Effector memory CD8-positive, alpha-beta T cell (primary cell): ENCODE measurements at regions not wholly inside any gene's neighbourhood (a gene's known extent, or its start where the extent isn't known, plus 50 kb on each side); places are given as distances from the start of the nearest gene placed in this dataset.

Source experiments
- ATAC-seq: fragments of 150-1000 bp; cut with Tn5 transposase; replicated peaks from 2 replicates; pipeline ENCODE4 v1.10.0; 2021; ENCODE audit warnings: mild to moderate bottlenecking, moderate library complexity
- DNase-seq, 3 experiments: peaks; one replicate each; pipeline ENCODE4 v3.0.0; 2021
- H3K27ac Mint-ChIP-seq, 2 donors: one replicate each; pipeline ENCODE4 v1.8.0; 2022; ENCODE audit warnings: mild to moderate bottlenecking in 2 of 2, mixed read lengths in 2 of 2, moderate library complexity in 2 of 2
- H3K27me3 Mint-ChIP-seq, 2 donors: one replicate each; pipeline ENCODE4 v1.8.0; 2022; ENCODE audit warnings: mixed read lengths in 2 of 2
- H3K36me3 Mint-ChIP-seq: one replicate; pipeline ENCODE4 v1.8.0; 2022; ENCODE audit warnings: mild to moderate bottlenecking, moderate library complexity, mixed read lengths; ENCODE audit not compliant: insufficient read depth
- H3K4me1 Mint-ChIP-seq, 2 donors: one replicate each; pipeline ENCODE4 v1.8.0; 2022; ENCODE audit warnings: low read depth in 2 of 2, mixed read lengths in 2 of 2
- H3K4me3 Mint-ChIP-seq, 2 donors: one replicate each; pipeline ENCODE4 v1.8.0; 2022; ENCODE audit warnings: mild to moderate bottlenecking in 2 of 2, mixed read lengths in 2 of 2, moderate library complexity in 2 of 2
- H3K9me3 Mint-ChIP-seq, 2 donors: one replicate each; pipeline ENCODE4 v1.8.0; 2022; ENCODE audit warnings: mixed read lengths in 2 of 2

- Mint-ChIP-seq H3K27me3 (peaks cover 17 to 23% of the 10 kb centered on the region in 2 donors), H3K9me3 (peaks cover 0 to 2% of the 10 kb centered on the region in 2 donors), H3K36me3 (peaks cover 7% of the 10 kb centered on the region), H3K4me1 (no peaks in the 10 kb centered on the region), H3K27ac (no peak overlapping the region), H3K4me3 (no peak overlapping the region)
- DNase-seq (no peak), ATAC-seq (no peak)
Measured at GRCh38 chr20:60453388-60454246, 495.4 kb downstream of the CDH26 start.

- H3K27me3 Mint-ChIP-seq, result peaks cover 17 to 23% of the 10 kb centered on the region in 2 donors
- no peak overlapping the region for H3K4me3 Mint-ChIP-seq
- no peaks in the 10 kb centered on the region for H3K4me1 Mint-ChIP-seq
- H3K9me3 Mint-ChIP-seq, result peaks cover 0 to 2% of the 10 kb centered on the region in 2 donors
- H3K36me3 Mint-ChIP-seq, result peaks cover 3% of the 10 kb centered on the region
- no peak for ATAC-seq
- DNase-seq, result no peak
- no peak overlapping the region for H3K27ac Mint-ChIP-seq
Measured at GRCh38 chr20:60454491-60454890, 496.3 kb downstream of the CDH26 start.

GRCh38 chr20:60455272-60455671 is 497.0 kb downstream of the CDH26 start:
- DNase-seq (no peak), ATAC-seq (no peak)
- Mint-ChIP-seq H3K9me3 (peaks cover 0 to 2% of the 10 kb centered on the region in 2 donors), H3K4me3 (no peak overlapping the region), H3K4me1 (no peaks in the 10 kb centered on the region), H3K27me3 (peaks cover 17 to 30% of the 10 kb centered on the region in 2 donors), H3K27ac (no peak overlapping the region), H3K36me3 (peaks cover 3% of the 10 kb centered on the region)

- Mint-ChIP-seq H3K4me3 (no peak overlapping the region), H3K36me3 (peaks cover 3% of the 10 kb centered on the region)
Measured at GRCh38 chr20:60459212-60459611, 501.0 kb downstream of the CDH26 start.

GRCh38 chr20:60461993-60462392 is 503.8 kb downstream of the CDH26 start:
- H3K9me3 Mint-ChIP-seq, result peaks cover 0 to 2% of the 10 kb centered on the region in 2 donors
- H3K4me1 Mint-ChIP-seq, result no peaks in the 10 kb centered on the region

More at GRCh38 chr20:60459212-60459611, 501.0 kb downstream of the CDH26 start:
- H3K27ac Mint-ChIP-seq, result no peak overlapping the region
- peaks cover 0 to 2% of the 10 kb centered on the region in 2 donors for H3K9me3 Mint-ChIP-seq
- no peaks in the 10 kb centered on the region for H3K4me1 Mint-ChIP-seq
- no peak for ATAC-seq
- DNase-seq, result no peak
- peaks cover 10 to 39% of the 10 kb centered on the region in 2 donors for H3K27me3 Mint-ChIP-seq

GRCh38 chr20:60463798-60464197 is 505.6 kb downstream of the CDH26 start:
- DNase-seq (no peak), ATAC-seq (no peak)
- H3K4me1 Mint-ChIP-seq, result no peaks in the 10 kb centered on the region
- H3K36me3 Mint-ChIP-seq, result no peaks in the 10 kb centered on the region
- H3K27me3 Mint-ChIP-seq, result peaks cover 0 to 26% of the 10 kb centered on the region in 2 donors
- no peaks in the 10 kb centered on the region for H3K9me3 Mint-ChIP-seq
- no peak overlapping the region for H3K4me3 Mint-ChIP-seq
- H3K27ac Mint-ChIP-seq, result no peak overlapping the region

More at GRCh38 chr20:60461993-60462392, 503.8 kb downstream of the CDH26 start:
- Mint-ChIP-seq H3K36me3 (no peaks in the 10 kb centered on the region), H3K27ac (no peak overlapping the region), H3K4me3 (no peak overlapping the region), H3K27me3 (peaks cover 10 to 40% of the 10 kb centered on the region in 2 donors)
- DNase-seq (no peak), ATAC-seq (no peak)

- ATAC-seq (no peak), DNase-seq (no peak)
- Mint-ChIP-seq H3K27me3 (peaks cover 0 to 18% of the 10 kb centered on the region in 2 donors), H3K4me1 (no peaks in the 10 kb centered on the region), H3K36me3 (no peaks in the 10 kb centered on the region), H3K4me3 (no peak overlapping the region), H3K9me3 (no peaks in the 10 kb centered on the region), H3K27ac (no peak overlapping the region)
Measured at GRCh38 chr20:60465439-60465838, 507.2 kb downstream of the CDH26 start.

GRCh38 chr20:60465993-60466686 is 507.9 kb downstream of the CDH26 start:
- Mint-ChIP-seq H3K36me3 (no peaks in the 10 kb centered on the region), H3K27ac (no peak overlapping the region), H3K4me3 (no peak overlapping the region), H3K9me3 (no peaks in the 10 kb centered on the region), H3K27me3 (peaks cover 0 to 18% of the 10 kb centered on the region in 2 donors), H3K4me1 (no peaks in the 10 kb centered on the region)
- DNase-seq (no peak), ATAC-seq (no peak)

- no peak overlapping the region for H3K27ac Mint-ChIP-seq
- DNase-seq (no peak), ATAC-seq (no peak)
- H3K4me3 Mint-ChIP-seq, result no peak overlapping the region
- H3K4me1 Mint-ChIP-seq, result no peaks in the 10 kb centered on the region
- no peaks in the 10 kb centered on the region for H3K9me3 Mint-ChIP-seq
- no peaks in the 10 kb centered on the region for H3K36me3 Mint-ChIP-seq
- peaks cover 0 to 18% of the 10 kb centered on the region in 2 donors for H3K27me3 Mint-ChIP-seq
Measured at GRCh38 chr20:60466687-60467022, 508.4 kb downstream of the CDH26 start.

GRCh38 chr20:60467078-60467477 is 508.9 kb downstream of the CDH26 start:
- ATAC-seq, result no peak
- H3K27me3 Mint-ChIP-seq, result peaks cover 0 to 22% of the 10 kb centered on the region in 2 donors
- no peaks in the 10 kb centered on the region for H3K36me3 Mint-ChIP-seq
- no peaks in the 10 kb centered on the region for H3K9me3 Mint-ChIP-seq
- H3K27ac Mint-ChIP-seq, result no peak overlapping the region
- H3K4me3 Mint-ChIP-seq, result no peak overlapping the region
- DNase-seq, result no peak
- H3K4me1 Mint-ChIP-seq, result no peaks in the 10 kb centered on the region

- no peaks in the 10 kb centered on the region for H3K36me3 Mint-ChIP-seq
- no peak for DNase-seq
- no peak overlapping the region for H3K27ac Mint-ChIP-seq
- no peak overlapping the region for H3K4me3 Mint-ChIP-seq
- ATAC-seq, result no peak
- H3K27me3 Mint-ChIP-seq, result peaks cover 0 to 27% of the 10 kb centered on the region in 2 donors
- H3K4me1 Mint-ChIP-seq, result no peaks in the 10 kb centered on the region
- H3K9me3 Mint-ChIP-seq, result no peaks in the 10 kb centered on the region
Measured at GRCh38 chr20:60467771-60468170, 509.5 kb downstream of the CDH26 start.

GRCh38 chr20:60469829-60470228 is 511.6 kb downstream of the CDH26 start:
- no peaks in the 10 kb centered on the region for H3K4me1 Mint-ChIP-seq
- DNase-seq (no peak), ATAC-seq (no peak)
- H3K4me3 Mint-ChIP-seq, result no peak overlapping the region
- peaks cover 0 to 35% of the 10 kb centered on the region in 2 donors for H3K27me3 Mint-ChIP-seq
- no peaks in the 10 kb centered on the region for H3K36me3 Mint-ChIP-seq
- H3K9me3 Mint-ChIP-seq, result no peaks in the 10 kb centered on the region
- no peak overlapping the region for H3K27ac Mint-ChIP-seq

- Mint-ChIP-seq H3K4me3 (no peak overlapping the region), H3K36me3 (no peaks in the 10 kb centered on the region), H3K9me3 (no peaks in the 10 kb centered on the region), H3K4me1 (no peaks in the 10 kb centered on the region), H3K27me3 (peaks cover 0 to 38% of the 10 kb centered on the region in 2 donors), H3K27ac (no peak overlapping the region)
- DNase-seq (no peak), ATAC-seq (no peak)
Measured at GRCh38 chr20:60470366-60470765, 512.1 kb downstream of the CDH26 start.

- H3K27me3 Mint-ChIP-seq, result peaks cover 0 to 47% of the 10 kb centered on the region in 2 donors
- H3K36me3 Mint-ChIP-seq, result no peaks in the 10 kb centered on the region
- ATAC-seq (no peak), DNase-seq (no peak)
- no peaks in the 10 kb centered on the region for H3K9me3 Mint-ChIP-seq
- H3K4me3 Mint-ChIP-seq, result no peak overlapping the region
- H3K4me1 Mint-ChIP-seq, result no peaks in the 10 kb centered on the region
- H3K27ac Mint-ChIP-seq, result no peak overlapping the region
Measured at GRCh38 chr20:60473211-60473610, 515.0 kb downstream of the CDH26 start.
